Keratinocyte (primary cell): ENCODE measurements at regions not wholly inside any gene's neighbourhood (a gene's known extent, or its start where the extent isn't known, plus 50 kb on each side); places are given as distances from the start of the nearest gene placed in this dataset.
"Not testable (repeated sequence)": the region's sequence is repeated elsewhere in the genome, so short reads cannot be mapped to it uniquely, and the experiment has no call there.

Source experiments
- DNase-seq: peaks from one replicate; pipeline ENCODE4 v3.0.0-alpha.2; 2011; ENCODE audit warnings: low read depth, missing footprints, low spot score
- FAIRE-seq: peaks from 2 replicates; lab custom pipeline; 2011; peaks lifted over from hg19 to GRCh38; lab: Jason Lieb, UNC
- H2AFZ ChIP-seq: 2 replicates; pipeline ENCODE4 v1.6.0; 2012; ENCODE audit warnings: low read length, control low read depth, inconsistent platforms; ENCODE audit not compliant: control insufficient read depth
- H3K27ac ChIP-seq: 2 replicates; pipeline ENCODE4 v1.5.1; 2011; ENCODE audit warnings: low read length; ENCODE audit not compliant: control insufficient read depth, insufficient read depth
- H3K27me3 ChIP-seq: 3 replicates; pipeline ENCODE4 v1.6.0; 2011; ENCODE audit warnings: low read length; ENCODE audit not compliant: control insufficient read depth, insufficient read depth; ENCODE audit errors: extremely low read depth
- H3K36me3 ChIP-seq, 2 experiments: 2 replicates in 1 of 2; 3 replicates in 1 of 2; pipeline ENCODE4 v1.5.1; 2011; ENCODE audit warnings: low read length in 2 of 2, mild to moderate bottlenecking in 1 of 2; ENCODE audit not compliant: control insufficient read depth in 2 of 2, insufficient read depth in 2 of 2; ENCODE audit errors: extremely low read depth in 1 of 2
- H3K4me1 ChIP-seq: 3 replicates; pipeline ENCODE4 v1.5.1; 2011; ENCODE audit warnings: low read length; ENCODE audit not compliant: control insufficient read depth, insufficient read depth; ENCODE audit errors: extremely low read depth
- H3K4me2 ChIP-seq: 3 replicates; pipeline ENCODE4 v1.6.0; 2011; ENCODE audit warnings: low read depth, low read length; ENCODE audit not compliant: control insufficient read depth, insufficient read depth; ENCODE audit errors: extremely low read depth
- H3K4me3 ChIP-seq, 3 experiments: fragments of 200-600 bp in 1 of 3; sonication (generic) in 1 of 3; 2 replicates in 2 of 3; 3 replicates in 1 of 3; pipeline ENCODE4 v1.5.1; 2011 to 2016; ENCODE audit warnings: low read length in 3 of 3, mild to moderate bottlenecking in 3 of 3, control low read depth in 2 of 3, inconsistent platforms in 1 of 3, low read depth in 1 of 3, mixed read lengths in 1 of 3, mixed run types in 1 of 3, moderate library complexity in 1 of 3; ENCODE audit not compliant: control insufficient read depth in 2 of 3, insufficient read depth in 2 of 3; ENCODE audit errors: extremely low read depth in 1 of 3
- H3K79me2 ChIP-seq: 2 replicates; pipeline ENCODE4 v1.6.0; 2012; ENCODE audit warnings: low read length; ENCODE audit not compliant: control insufficient read depth, insufficient read depth
- H3K9ac ChIP-seq: 3 replicates; pipeline ENCODE4 v1.6.0; 2011; ENCODE audit warnings: low read length; ENCODE audit not compliant: control insufficient read depth, insufficient read depth; ENCODE audit errors: extremely low read depth
- H3K9me1 ChIP-seq: 3 replicates; pipeline ENCODE4 v1.6.0; 2011; ENCODE audit warnings: low read length; ENCODE audit not compliant: control insufficient read depth, insufficient read depth; ENCODE audit errors: extremely low read depth
- H3K9me3 ChIP-seq: 2 replicates; pipeline ENCODE4 v1.5.1; 2012; ENCODE audit warnings: low read depth, low read length; ENCODE audit not compliant: control insufficient read depth
- H4K20me1 ChIP-seq: 3 replicates; pipeline ENCODE4 v1.6.0; 2011; ENCODE audit warnings: low read length; ENCODE audit not compliant: control insufficient read depth, insufficient read depth; ENCODE audit errors: extremely low read depth
- CTCF ChIP-seq, 3 experiments: IDR thresholded peaks in 1 of 3; conservative IDR thresholded peaks in 1 of 3; optimal IDR thresholded peaks in 1 of 3; 2 replicates in 2 of 3; 3 replicates in 1 of 3; pipeline versions ENCODE3 to v1.5.1; 2011; ENCODE audit warnings: low read length in 3 of 3, mild to moderate bottlenecking in 3 of 3, moderate library complexity in 2 of 3, control low read depth in 1 of 3, inconsistent platforms in 1 of 3; ENCODE audit not compliant: insufficient read depth in 2 of 3; ENCODE audit errors: extremely low read depth in 1 of 3
- EZH2 ChIP-seq: IDR thresholded peaks from one replicate; pipeline ENCODE4 v1.6.1; 2012; ENCODE audit warnings: inconsistent platforms, mild to moderate bottlenecking, low read length, moderate library complexity
- dilution Hi-C: fragments of 300-500 bp; cut with MboI; formaldehyde crosslinking; loops from one replicate; pipeline ENCODE4 v1.7.0; 2020; ENCODE audit warnings: low sequenced_read_pairs; ENCODE audit not compliant: extremely low pct_ligation_motif_present

DNA sequence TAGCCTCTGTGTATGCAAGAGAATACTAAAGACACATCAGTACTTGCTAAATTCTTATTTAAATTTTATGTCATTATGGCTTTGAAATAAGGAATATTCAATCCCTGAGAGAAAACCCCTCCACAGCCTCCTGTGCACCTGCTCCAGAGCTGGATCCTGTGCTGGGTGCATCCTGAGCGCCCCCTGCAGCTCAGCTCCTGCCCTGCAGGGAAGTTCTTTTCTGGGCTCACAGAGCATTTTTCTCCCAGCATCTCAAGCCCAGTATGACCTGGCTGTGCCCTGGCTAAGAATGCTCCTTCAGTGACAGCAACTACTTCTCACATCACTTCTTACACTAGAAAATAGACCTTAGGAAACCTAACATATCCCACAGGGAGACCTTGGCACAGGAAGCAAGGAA, 1211.7 kb downstream of the TMEM121 start:
- no peaks in the 10 kb centered on the region for H3K9me1 ChIP-seq
- no peak overlapping the region for H2AFZ ChIP-seq
- no peak overlapping the region for H3K9ac ChIP-seq
- H3K4me3 ChIP-seq, result no peak overlapping the region
- H3K9me3 ChIP-seq, result peaks cover 7% of the 10 kb centered on the region
- no peaks in the 10 kb centered on the region for H4K20me1 ChIP-seq
- H3K36me3 ChIP-seq, result no peaks in the 10 kb centered on the region
- no peak for TF ChIP-seq EZH2
- peak in 1 of 3 experiments; percentile 4 for TF ChIP-seq CTCF (optimal IDR thresholded peaks at IDR 0.05 in 1 of 3, IDR thresholded peaks at IDR 0.05 in 1 of 3, conservative IDR thresholded peaks at IDR 0.05 in 1 of 3; ENCODE audit: extremely low read depth in 1 of 3, insufficient read depth in 2 of 3, low read length in 3 of 3)
- H3K4me1 ChIP-seq, result no peaks in the 10 kb centered on the region
- DNase-seq (no peak), FAIRE-seq (no peak)
- H3K79me2 ChIP-seq, result no peaks in the 10 kb centered on the region
- no peak overlapping the region for H3K27ac ChIP-seq
- H3K27me3 ChIP-seq, result no peaks in the 10 kb centered on the region
- H3K4me2 ChIP-seq, result no peak overlapping the region
- dilution Hi-C loops, result no loop called here

DNA sequence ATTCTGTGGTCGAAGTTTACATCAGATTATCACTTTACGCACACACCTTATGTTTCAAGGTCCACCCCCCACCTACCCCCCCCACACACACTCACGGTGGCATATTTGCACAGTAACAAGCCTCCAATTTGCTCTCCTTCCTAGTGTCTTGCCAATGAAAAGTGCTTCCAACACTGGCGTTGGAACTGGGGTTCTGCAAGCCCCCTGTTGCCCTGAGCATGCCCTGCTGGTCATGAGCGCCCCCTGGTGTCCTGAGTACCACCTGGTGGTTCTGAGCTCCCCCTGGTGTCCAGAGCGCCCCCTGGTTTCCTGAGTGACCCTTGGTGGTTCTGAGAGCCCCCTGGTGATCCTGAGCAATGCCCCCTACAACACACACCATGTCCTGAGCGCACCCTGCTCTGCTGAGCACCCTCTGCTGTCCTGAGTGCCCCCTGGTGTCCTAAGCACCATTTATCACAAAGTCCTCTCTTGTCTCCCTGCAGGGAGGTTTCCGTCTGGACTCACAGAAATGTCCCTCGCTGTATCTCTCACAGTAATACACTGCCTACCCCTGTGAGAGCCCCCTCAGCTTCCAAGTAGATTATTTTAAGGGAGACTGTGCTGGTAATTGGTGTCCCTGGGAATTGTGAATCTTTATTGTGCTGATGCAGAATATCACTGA, 1212.3 kb downstream of the TMEM121 start:
- H3K4me1 ChIP-seq, H3K4me2 ChIP-seq, H3K27me3 ChIP-seq, H3K9ac ChIP-seq, H3K9me3 ChIP-seq, DNase-seq, H3K9me1 ChIP-seq, H3K36me3 ChIP-seq, H3K27ac ChIP-seq, H2AFZ ChIP-seq, FAIRE-seq, H3K4me3 ChIP-seq, dilution Hi-C loops, H4K20me1 ChIP-seq, H3K79me2 ChIP-seq: not testable (repeated sequence)

- H3K4me2 ChIP-seq, H3K27me3 ChIP-seq, FAIRE-seq, H3K9ac ChIP-seq, DNase-seq, H3K27ac ChIP-seq, H2AFZ ChIP-seq, H3K36me3 ChIP-seq, H3K9me1 ChIP-seq, dilution Hi-C loops, H3K4me1 ChIP-seq, H4K20me1 ChIP-seq, H3K9me3 ChIP-seq, H3K4me3 ChIP-seq, H3K79me2 ChIP-seq: not testable (repeated sequence)
These were observed 1214.9 kb downstream of the TMEM121 start for GRCh38 chr14:106741086-106741827.

DNA sequence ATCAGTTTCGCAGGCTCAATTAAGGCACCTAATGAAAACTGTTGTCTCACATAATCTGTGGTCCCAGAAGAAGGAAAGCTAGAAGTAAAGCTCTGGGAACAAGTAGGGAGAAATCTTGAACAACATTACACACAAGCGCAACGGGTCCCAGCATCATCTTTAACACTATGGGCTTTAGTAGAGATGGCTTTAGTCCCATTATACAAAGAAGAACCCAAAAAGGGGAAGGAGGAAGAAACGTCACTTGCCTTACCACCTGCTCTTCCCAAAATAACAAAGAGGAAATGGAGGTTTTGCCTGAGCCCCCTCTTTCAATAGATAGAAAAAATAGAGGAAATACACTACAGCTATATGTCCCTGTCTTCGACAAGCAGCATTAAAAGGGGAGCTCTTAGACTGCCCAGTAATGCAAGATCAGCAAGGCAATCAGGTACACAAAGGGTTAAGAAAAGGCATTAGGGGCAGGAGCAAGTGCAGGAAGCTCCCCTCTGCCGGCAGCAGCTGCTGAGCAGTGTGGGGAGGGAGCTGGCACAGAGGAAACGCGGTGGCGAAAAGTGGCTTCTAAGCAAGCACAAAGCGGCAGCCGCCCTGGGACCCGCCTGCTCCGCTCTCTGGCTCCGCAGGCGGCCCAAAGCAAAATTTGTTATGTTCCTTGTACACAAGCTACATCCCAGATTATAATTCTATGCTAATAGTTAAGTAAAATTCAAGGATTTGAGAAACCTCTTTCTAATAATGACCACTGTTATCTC, 1218.8 kb downstream of the TMEM121 start:
- H3K27ac ChIP-seq, H3K9me1 ChIP-seq, DNase-seq, H3K9me3 ChIP-seq, H3K27me3 ChIP-seq, H3K4me3 ChIP-seq, dilution Hi-C loops, H3K79me2 ChIP-seq, H3K4me2 ChIP-seq, FAIRE-seq, H2AFZ ChIP-seq, H3K4me1 ChIP-seq, H3K36me3 ChIP-seq, H3K9ac ChIP-seq, H4K20me1 ChIP-seq: not testable (repeated sequence)
